Skeletal muscle satellite cell (primary cell): ENCODE measurements at regions not wholly inside any gene's neighbourhood (a gene's known extent, or its start where the extent isn't known, plus 50 kb on each side); places are given as distances from the start of the nearest gene placed in this dataset.

ENCODE experiments used
- H3K27me3 ChIP-seq: 2 replicates; pipeline ENCODE4 v1.7.0; 2013; ENCODE audit warnings: low read length; ENCODE audit not compliant: control insufficient read depth, insufficient read depth
- H3K36me3 ChIP-seq: 2 replicates; pipeline ENCODE4 v1.7.0; 2013; ENCODE audit warnings: mild to moderate bottlenecking, control low read depth, low read length; ENCODE audit not compliant: insufficient read depth
- H3K4me1 ChIP-seq: 2 replicates; pipeline ENCODE4 v1.7.0; 2013; ENCODE audit warnings: low read length; ENCODE audit not compliant: control insufficient read depth, insufficient read depth
- H3K4me2 ChIP-seq: 2 replicates; pipeline ENCODE4 v1.7.0; 2013; ENCODE audit warnings: mild to moderate bottlenecking, low read length
- H3K4me3 ChIP-seq: 2 replicates; pipeline ENCODE4 v1.7.0; 2013; ENCODE audit warnings: low read length
- H3K9ac ChIP-seq: 2 replicates; pipeline ENCODE4 v1.7.0; 2013; ENCODE audit warnings: mild to moderate bottlenecking, low read depth, low read length, moderate library complexity
- H3K9me3 ChIP-seq: replicated peaks from 2 replicates; pipeline ENCODE4 v1.7.0; 2013; ENCODE audit warnings: mild to moderate bottlenecking, control low read depth, low read length

DNA sequence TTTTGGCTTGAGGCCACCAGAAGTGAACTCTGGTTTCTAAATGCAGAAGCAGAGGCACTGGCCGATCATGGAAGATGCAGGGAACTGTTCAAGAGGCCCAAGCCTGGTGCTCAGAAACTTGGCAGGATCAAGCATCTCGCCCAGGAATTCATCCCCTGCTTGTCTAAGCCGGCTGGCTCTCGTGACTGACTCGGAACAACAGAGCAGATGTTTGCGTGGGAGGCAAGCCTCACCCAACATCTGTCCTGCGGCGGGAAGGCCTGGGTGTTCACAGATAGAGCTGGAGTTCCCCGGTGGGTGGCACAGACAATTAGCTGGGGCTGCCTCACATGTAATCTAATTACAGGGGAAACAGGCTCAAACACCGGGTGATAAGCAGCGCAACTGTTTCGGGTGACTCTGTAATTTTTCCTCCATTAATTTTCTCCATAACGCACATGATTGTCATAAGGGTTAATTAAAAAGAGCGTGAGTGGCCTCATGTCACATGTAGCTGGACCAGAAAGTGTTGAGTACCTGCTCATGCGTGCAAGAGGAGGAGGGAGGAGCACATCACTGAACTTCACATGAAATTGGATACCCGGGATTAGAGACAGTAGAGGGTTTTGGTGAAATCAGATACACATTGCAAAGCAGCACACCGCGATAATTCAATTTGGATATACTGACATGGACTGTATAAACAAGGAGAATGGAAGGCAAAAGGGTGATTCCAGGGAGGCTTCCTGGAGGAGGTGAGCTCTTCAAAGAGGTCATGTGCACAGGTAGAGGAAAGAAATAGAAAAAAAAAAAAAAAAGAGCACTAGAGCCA lies 180.0 kb downstream of the ETS2 start:
- Histone ChIP-seq H3K4me3 (peak overlapping the region; percentile 4), H3K36me3 (no peaks in the 10 kb centered on the region), H3K4me2 (peak overlapping the region; percentile 57), H3K27me3 (peaks cover 53% of the 10 kb centered on the region), H3K9me3 (no peaks in the 10 kb centered on the region), H3K4me1 (peaks cover 56% of the 10 kb centered on the region), H3K9ac (peak overlapping the region; percentile 8)

DNA sequence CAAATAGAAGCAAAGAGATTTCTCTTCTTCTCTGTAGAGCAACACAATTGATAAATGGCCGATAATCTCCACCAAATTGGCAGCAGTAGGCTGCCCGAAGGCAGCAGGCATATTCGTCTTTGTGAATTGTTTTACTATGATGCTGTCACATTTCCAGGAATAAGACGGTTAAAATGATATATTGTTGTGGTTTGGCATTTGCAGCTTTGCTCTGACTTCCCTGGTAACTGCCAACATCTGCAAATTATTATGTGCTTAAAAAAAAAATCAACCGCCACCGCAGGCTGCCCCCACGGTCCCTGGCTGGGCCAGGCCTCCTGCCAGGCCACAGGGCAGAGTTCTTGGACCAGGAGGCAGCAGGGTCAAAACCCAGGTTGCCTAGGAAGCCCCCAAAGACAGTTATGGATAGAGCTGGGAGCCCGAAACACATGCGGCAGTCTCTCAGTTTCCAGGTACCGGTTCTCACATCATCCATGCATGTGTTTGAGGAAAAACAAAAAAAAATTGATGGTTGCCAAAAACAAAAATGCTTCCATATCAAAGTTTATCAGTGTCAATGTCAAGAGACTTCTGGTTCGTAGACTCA lies 179.3 kb downstream of the ETS2 start:
- Histone ChIP-seq H3K4me3 (peak overlapping the region; percentile 25), H3K9ac (peak overlapping the region; percentile 8), H3K36me3 (no peaks in the 10 kb centered on the region), H3K27me3 (peaks cover 53% of the 10 kb centered on the region), H3K4me2 (peak overlapping the region; percentile 57), H3K4me1 (peaks cover 50% of the 10 kb centered on the region), H3K9me3 (no peaks in the 10 kb centered on the region)

DNA sequence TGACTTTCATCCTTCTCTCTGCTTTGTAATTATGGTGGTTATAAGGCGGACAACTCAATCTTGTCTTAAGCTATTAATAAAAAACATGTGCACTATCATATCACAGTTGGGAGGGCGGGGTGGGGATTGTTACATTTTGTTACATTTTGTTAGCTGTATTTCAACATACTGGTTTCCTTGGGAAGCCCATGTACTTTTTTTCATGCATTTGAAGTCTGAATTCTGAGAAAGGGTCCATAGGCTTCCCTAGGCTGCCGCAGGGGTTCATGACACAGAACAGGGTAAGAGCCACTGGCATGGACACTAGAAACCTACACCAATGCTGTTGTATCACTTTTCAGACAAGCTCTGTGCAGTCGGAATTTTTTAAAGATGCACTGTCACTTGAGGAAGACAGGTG lies 178.8 kb downstream of the ETS2 start:
- Histone ChIP-seq H3K4me1 (peaks cover 45% of the 10 kb centered on the region), H3K4me2 (peak overlapping the region; percentile 50), H3K9me3 (no peaks in the 10 kb centered on the region), H3K4me3 (peak overlapping the region; percentile 25), H3K9ac (no peak overlapping the region), H3K36me3 (no peaks in the 10 kb centered on the region), H3K27me3 (peaks cover 54% of the 10 kb centered on the region)

DNA sequence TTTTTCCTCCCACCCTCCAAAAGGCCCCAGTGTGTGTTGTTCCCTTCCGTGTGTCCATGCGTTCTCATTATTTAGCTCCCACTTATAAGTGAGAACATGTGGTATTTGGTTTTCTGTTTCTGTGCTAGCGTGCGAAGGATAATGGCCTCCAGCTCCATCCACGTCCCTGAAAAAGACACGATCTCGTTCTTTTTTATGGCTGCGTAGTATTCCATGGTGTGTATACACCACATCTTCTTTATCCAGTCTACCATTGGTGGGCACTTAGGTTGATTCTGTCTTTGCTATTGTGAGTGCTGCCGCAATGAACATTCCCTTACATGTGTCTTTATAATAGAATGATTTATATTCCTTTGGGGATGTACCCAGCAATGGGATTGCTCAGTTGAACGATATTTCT lies 177.8 kb downstream of the ETS2 start:
- Histone ChIP-seq H3K4me2 (no peak overlapping the region), H3K4me1 (peaks cover 42% of the 10 kb centered on the region), H3K4me3 (no peak overlapping the region), H3K36me3 (no peaks in the 10 kb centered on the region), H3K27me3 (peaks cover 51% of the 10 kb centered on the region), H3K9me3 (no peaks in the 10 kb centered on the region), H3K9ac (no peak overlapping the region)

DNA sequence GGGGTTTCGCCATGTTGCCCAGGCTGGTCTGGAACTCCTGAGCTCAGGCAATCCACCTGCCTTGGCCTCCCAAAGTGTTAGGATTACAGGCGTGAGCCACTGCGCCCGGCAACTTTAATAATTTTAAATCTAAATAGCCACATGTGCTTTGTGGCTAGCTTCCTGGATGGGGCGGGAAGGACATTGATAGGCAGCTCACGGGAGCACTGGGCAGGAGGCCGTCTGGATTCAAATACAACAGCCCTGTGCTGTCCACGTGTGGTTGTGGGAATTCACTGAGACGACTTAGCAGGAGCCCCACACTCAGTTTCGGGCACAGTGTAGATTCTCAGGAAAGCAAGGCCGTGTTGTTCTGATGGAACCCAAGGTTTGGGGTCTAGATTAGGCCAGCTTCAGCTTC lies 177.1 kb downstream of the ETS2 start:
- peaks cover 49% of the 10 kb centered on the region for H3K27me3 ChIP-seq
- no peak overlapping the region for H3K4me2 ChIP-seq
- H3K9me3 ChIP-seq, result no peaks in the 10 kb centered on the region
- no peaks in the 10 kb centered on the region for H3K36me3 ChIP-seq
- H3K9ac ChIP-seq, result no peak overlapping the region
- H3K4me3 ChIP-seq, result no peak overlapping the region
- H3K4me1 ChIP-seq, result peaks cover 42% of the 10 kb centered on the region

DNA sequence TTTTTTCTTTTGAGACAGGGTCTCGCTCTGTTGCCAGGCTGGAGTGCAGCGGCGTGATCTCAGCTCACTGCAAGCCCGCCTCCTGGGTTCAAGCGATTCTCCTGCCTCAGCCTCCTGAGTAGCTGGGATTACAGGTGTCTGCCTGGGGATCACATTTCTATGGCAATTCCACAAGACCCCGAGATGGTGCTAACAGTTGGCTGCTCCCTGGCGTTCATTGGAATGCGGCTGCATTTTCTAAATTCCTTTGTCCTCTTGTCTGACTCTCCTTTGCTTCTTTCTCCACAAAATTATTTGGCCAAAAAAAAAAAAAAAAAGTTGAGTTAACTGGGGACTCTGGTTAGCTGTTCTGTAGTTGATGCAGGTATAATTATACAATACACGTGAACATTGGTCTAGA lies 176.4 kb downstream of the ETS2 start:
- Histone ChIP-seq H3K9ac (no peak overlapping the region), H3K9me3 (no peaks in the 10 kb centered on the region), H3K4me3 (no peak overlapping the region), H3K4me2 (no peak overlapping the region), H3K36me3 (no peaks in the 10 kb centered on the region), H3K27me3 (peaks cover 49% of the 10 kb centered on the region), H3K4me1 (peaks cover 35% of the 10 kb centered on the region)

DNA sequence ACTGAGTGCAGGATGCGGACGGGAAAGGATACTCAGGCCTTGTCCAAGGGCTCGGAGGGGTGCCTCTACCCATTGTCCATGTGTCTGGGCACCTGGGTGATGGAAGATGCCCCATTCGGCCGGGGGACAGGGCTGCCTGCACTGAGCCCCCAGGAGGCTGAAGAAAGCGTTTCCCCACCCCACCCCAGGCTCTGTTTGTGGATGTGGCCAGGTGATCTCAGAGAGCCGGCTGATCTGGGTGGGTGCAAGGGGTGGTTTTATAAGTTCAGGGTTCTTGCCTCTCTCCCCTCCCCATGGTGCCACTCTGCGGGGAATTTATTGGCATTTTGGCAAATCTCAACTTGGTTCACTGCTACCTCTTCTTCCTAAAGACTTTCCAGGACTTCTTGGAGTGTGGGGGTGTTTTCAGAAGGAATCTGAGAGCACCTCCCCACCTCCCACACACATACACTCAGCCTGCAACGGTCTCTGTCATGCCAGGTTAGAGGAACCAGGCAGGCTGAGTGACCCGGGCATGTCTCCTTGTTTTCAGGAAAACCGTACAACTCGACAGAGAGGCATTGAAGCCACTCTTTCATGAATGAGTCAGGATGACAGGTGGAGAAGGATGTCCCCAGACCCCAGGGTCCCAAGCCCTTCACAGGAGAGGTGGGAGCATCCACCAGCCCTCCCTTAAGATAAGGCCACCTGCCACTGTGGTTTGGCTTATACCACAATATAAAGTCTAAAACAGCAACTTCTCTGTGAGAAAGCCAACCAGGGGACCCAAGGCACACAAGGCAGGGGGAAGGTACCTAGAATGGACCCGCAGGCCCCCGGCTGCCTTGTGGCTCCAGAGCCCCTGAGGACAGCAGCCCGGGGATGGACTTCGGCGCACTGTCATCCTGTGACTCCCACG lies 174.9 kb downstream of the ETS2 start:
- Histone ChIP-seq H3K9me3 (no peaks in the 10 kb centered on the region), H3K9ac (no peak overlapping the region), H3K4me2 (no peak overlapping the region), H3K4me3 (no peak overlapping the region), H3K4me1 (peaks cover 22% of the 10 kb centered on the region), H3K27me3 (peaks cover 52% of the 10 kb centered on the region), H3K36me3 (no peaks in the 10 kb centered on the region)

DNA sequence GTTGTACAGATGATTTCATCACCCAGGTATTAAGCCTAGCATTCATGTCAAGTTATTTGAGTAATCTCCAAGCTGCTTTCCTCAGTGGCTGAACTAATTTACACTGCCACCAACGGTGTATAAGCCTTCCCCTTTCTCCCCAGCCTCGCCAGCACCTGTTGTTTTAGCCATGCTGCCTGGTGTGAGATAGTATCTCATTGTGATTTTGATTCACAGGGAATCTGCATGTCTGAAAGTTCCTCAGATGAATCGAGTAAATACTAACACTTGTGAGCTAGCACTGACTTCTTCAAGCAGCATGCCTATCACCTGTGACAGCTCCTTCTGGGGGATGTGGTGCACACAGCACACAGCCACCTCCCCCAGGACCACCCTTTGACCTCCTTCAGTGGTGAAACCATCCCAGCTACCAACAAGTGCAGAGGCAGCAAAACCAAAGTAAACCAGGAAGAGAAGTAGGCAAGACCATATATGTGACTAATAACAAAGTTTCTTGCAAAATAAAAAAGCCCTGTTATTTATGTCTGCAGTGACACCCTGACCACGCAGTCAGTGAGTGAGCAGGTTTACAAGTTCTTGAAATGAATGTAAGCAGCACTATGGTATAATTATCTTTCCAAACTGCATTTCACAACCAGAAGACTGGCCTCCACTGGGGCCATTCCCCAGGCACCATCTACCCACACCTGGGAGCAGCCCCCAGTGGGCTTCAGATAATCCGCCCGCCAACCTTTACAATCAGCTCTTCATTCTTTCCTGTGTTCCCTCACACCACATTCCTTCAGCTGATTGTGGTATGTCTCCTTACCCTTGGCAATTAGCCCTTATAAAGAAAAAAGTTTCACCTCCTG lies 173.8 kb downstream of the ETS2 start:
- Histone ChIP-seq H3K4me1 (peaks cover 11% of the 10 kb centered on the region), H3K36me3 (no peaks in the 10 kb centered on the region), H3K9ac (no peak overlapping the region), H3K9me3 (no peaks in the 10 kb centered on the region), H3K4me3 (no peak overlapping the region), H3K27me3 (peaks cover 61% of the 10 kb centered on the region), H3K4me2 (no peak overlapping the region)

DNA sequence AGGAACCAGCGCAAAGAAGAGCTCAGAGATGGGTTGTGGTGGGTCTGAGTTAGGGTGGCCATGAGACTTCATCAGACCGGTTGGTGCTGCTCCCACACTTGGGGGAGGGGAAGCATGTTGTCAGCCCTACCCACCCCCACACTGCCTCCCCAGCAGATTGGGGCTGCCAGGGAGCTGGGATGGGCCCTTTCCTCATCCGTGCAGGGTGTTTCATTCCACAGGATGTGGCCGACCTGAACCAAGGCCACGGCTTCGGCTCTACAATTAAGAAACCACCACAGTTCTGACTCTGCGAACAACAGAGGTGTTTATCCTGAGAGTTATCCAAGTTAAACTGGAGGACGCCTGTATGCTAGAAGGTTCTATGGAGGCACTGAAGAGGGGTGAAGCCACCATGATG lies 171.2 kb downstream of the ETS2 start:
- H3K4me2 ChIP-seq, result no peak overlapping the region
- no peaks in the 10 kb centered on the region for H3K9me3 ChIP-seq
- H3K9ac ChIP-seq, result no peak overlapping the region
- peaks cover 62% of the 10 kb centered on the region for H3K27me3 ChIP-seq
- H3K4me1 ChIP-seq, result no peaks in the 10 kb centered on the region
- no peaks in the 10 kb centered on the region for H3K36me3 ChIP-seq
- no peak overlapping the region for H3K4me3 ChIP-seq

DNA sequence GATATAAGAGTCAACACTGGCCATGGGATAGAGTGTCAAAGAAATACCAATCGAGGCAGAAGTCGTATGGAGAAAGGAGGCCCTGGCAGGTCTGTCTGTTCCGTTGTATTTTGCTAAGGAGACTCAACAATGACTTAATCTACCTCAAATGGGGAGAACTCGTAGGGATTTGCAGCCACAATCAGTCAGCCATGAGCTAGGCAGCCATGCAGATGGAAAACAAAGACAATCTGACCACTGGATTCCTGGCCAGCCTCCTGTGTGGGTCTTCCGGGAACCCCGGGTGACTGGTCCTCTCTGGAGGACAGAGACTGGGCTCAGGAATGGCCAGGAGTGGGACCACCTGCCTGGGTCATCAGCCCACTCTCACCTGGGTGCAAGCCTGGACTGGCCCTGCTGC lies 167.8 kb downstream of the ETS2 start:
- Histone ChIP-seq H3K4me3 (no peak overlapping the region), H3K27me3 (peaks cover 40% of the 10 kb centered on the region), H3K9me3 (no peaks in the 10 kb centered on the region), H3K9ac (no peak overlapping the region), H3K4me1 (no peaks in the 10 kb centered on the region), H3K36me3 (no peaks in the 10 kb centered on the region), H3K4me2 (no peak overlapping the region)

DNA sequence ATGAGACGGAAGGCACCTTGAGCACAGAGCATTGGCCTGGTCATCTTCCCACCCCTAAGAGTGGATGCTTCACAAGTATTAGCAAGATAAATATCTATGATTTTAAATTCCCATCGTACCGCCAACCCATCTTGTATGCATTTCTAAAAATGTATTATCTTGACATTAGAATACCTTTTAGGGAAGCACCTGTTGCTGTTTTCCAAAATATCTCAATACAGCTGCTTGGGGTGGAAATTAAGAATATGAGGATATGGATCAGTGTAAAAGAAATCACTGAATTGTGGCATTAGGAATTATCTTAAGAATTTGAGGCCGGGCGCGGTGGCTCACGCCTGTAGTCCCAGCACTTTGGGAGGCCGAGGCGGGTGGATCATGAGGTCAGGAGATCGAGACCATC lies 166.3 kb downstream of the ETS2 start:
- H3K4me2 ChIP-seq, result no peak overlapping the region
- no peak overlapping the region for H3K9ac ChIP-seq
- H3K36me3 ChIP-seq, result no peaks in the 10 kb centered on the region
- peaks cover 29% of the 10 kb centered on the region for H3K27me3 ChIP-seq
- no peak overlapping the region for H3K4me3 ChIP-seq
- H3K4me1 ChIP-seq, result no peaks in the 10 kb centered on the region
- H3K9me3 ChIP-seq, result no peaks in the 10 kb centered on the region
